ENCODE measurements at regions not wholly inside any gene's neighbourhood (a gene's known extent, or its start where the extent isn't known, plus 50 kb on each side); places are given as distances from the start of the nearest gene placed in this dataset.

- DNase-seq (ENCODE audit: low spot score) = no peak
Measured at GRCh38 chr2:15889442-15890123, 50.8 kb upstream of the MYCN start.

DNA sequence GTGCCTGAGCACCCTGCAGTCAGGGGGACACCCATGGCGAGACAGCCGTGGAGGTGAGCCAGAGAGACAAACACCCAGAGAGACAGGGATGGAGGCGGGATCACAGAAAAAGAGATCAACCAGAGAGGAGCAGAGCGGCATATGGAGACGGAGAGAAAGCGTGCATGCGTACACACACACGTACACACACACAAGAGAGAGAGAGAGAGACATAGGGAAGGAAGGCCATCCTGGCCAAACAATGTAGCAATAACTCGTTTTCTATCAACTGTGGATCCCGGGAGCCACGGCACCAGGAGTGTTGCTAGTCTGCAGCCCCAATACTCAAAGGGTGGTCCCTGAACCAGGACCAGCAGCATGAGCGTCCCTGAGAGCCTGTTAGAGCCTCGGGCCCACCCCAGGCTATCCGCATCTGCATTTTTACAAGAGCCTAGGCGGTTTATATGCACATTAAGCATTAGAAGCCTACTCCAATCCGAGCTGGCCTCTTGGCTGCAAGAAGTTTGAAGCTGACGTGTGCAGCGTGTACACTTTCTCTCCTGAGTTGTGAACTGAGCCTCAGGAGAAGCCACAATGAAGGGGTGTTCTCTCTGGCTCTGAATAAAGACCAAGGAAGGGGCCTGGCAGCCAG, 50.1 kb upstream of the MYCN start:
- no peak for DNase-seq (ENCODE audit: low spot score)

Data from AG20443 (cell line).